DOHH2 (cell line): ENCODE measurements at regions not wholly inside any gene's neighbourhood (a gene's known extent, or its start where the extent isn't known, plus 50 kb on each side); places are given as distances from the start of the nearest gene placed in this dataset.

ENCODE experiments used
- CTCF ChIP-seq: fragments of 200-600 bp; sonication (generic); IDR thresholded peaks from one replicate; pipeline ENCODE4 v1.5.1; 2014; ENCODE audit warnings: antibody characterized with exemption, mild to moderate bottlenecking, low read depth, low read length; ENCODE audit not compliant: poor library complexity, severe bottlenecking
- EZH2phosphoT487 ChIP-seq: fragments of 200-600 bp; sonication (generic); IDR thresholded peaks from 2 replicates; pipeline ENCODE4 v1.6.1; 2017; ENCODE audit warnings: borderline replicate concordance, mild to moderate bottlenecking, antibody characterized with exemption, low read length, moderate library complexity, mixed read lengths

GRCh38 chr6:104252276-104252675 is 607.4 kb downstream of the HACE1 start:
- TF ChIP-seq CTCF (no peak), EZH2phosphoT487 (no peak)
